GM12865 (cell line): ENCODE measurements at regions not wholly inside any gene's neighbourhood (a gene's known extent, or its start where the extent isn't known, plus 50 kb on each side); places are given as distances from the start of the nearest gene placed in this dataset.

Experiments used
- DNase-seq: peaks from one replicate; pipeline ENCODE4 v3.0.0; 2010; ENCODE audit warnings: low read depth
- H3K4me3 ChIP-seq: 2 replicates; pipeline ENCODE4 v1.5.1; 2011; ENCODE audit warnings: mild to moderate bottlenecking, low read depth, low read length, control low read depth
- TF ChIP-seq, protein P1 (sequence below): IDR thresholded peaks from 2 replicates; pipeline ENCODE4 v1.5.1; 2011; ENCODE audit warnings: low read length, control low read depth, low read depth, inconsistent platforms; ENCODE audit not compliant: insufficient read depth; ENCODE audit errors: missing control alignments

DNA sequence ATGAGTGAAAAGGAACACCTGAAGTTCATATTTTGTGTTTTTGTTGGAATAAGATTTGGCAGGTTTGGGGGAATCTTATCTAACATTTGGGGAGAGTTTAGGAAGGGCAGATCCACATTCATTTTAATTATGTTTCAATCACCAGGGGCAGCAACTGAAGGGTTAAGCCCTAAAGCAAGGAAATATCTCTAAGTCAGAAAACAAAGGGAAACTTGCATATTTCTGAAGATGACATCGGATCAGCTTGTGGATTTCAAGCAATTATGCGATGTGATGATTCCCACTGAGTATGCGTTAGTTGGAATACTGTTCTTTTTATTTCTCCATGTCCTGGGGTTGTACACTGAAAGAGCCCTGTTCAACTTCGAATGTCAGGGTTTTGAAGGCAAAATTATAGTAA, 59.8 kb upstream of the NFIB start:
- no peak for DNase-seq
- no peak overlapping the region for H3K4me3 ChIP-seq
- TF ChIP-seq, protein P1, sequence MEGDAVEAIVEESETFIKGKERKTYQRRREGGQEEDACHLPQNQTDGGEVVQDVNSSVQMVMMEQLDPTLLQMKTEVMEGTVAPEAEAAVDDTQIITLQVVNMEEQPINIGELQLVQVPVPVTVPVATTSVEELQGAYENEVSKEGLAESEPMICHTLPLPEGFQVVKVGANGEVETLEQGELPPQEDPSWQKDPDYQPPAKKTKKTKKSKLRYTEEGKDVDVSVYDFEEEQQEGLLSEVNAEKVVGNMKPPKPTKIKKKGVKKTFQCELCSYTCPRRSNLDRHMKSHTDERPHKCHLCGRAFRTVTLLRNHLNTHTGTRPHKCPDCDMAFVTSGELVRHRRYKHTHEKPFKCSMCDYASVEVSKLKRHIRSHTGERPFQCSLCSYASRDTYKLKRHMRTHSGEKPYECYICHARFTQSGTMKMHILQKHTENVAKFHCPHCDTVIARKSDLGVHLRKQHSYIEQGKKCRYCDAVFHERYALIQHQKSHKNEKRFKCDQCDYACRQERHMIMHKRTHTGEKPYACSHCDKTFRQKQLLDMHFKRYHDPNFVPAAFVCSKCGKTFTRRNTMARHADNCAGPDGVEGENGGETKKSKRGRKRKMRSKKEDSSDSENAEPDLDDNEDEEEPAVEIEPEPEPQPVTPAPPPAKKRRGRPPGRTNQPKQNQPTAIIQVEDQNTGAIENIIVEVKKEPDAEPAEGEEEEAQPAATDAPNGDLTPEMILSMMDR: no peak

DNA sequence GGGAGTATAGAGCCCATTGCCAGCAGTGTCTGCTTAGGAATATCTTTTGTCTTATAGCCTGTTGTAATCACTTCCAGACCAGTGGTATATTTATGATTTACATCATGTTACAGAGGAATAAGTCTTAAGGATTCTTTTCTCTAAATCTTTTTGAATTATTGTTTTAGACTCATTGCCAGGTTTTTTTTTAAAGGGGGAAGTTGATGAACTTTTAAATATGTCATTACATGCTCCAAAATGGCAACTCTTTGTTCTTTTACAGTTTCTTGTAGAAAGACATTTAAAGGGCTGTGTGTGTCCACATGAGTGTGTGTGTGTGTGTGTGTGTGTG, 59.4 kb upstream of the NFIB start:
- no peak for DNase-seq
- no peak overlapping the region for H3K4me3 ChIP-seq
- TF ChIP-seq, protein P1: no peak

DNA sequence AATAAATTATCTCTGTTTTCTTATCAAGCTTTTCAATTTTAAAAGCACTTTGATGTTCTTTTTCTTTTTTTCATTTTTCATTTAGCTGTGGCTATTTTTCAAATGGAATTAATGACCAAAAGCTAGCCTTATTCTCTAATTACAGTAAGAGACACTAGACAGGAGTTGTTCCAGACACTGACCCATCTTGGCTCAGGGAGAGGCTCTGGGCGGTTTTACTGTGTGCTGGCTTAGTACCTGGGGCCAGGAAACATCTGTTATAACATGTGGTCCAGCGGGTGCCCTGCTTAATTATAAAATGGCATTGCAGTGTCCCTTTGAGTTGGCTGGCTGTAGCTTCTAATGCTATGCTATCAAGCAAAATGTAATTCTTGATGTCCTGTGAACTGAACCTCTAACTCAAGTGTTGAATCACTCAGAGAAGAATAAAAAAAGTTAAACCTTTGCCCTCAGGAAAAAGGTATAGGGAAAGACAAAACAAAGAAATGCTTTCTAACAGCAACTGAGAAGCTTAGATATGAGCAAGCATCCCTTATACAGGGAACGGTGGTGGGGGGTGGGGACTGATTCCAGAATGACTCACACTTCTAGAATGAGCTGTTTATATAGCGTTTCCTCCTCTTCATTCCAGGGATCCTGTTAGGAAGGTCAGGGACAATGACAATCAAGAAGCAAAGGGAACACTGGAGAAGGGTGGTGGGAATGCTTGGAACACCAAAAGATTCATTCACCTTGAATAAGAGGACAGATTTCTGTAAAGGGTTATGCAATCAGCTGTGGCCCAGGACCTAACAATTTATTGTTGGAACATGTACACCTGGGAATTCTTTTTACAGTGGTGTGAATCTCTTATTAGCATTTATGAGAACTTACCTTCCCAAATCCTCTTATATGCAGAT, 58.7 kb upstream of the NFIB start:
- TF ChIP-seq, protein P1: no peak
- DNase-seq: no peak
- H3K4me3 ChIP-seq: no peak overlapping the region

DNA sequence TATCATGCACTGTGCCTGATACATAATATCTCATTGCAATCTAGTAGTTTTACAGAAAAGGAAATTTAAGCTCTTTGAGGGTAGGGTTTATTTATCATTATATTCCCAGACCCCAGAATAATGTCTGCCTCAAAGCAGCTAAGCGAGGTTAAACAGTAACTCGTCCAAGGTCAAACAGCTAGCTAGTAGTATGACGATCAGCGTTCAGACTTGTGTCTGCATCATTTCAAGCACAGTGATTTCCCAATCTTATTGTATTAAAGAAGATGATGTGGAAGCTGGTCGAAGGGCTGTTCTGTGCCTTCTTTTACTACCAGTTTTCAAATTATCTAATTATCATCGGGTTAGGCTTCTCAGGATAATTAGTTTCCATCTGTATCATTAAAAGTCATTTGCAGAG, 55.1 kb upstream of the NFIB start:
- TF ChIP-seq, protein P1: no peak
- DNase-seq: no peak
- H3K4me3 ChIP-seq: no peak overlapping the region

DNA sequence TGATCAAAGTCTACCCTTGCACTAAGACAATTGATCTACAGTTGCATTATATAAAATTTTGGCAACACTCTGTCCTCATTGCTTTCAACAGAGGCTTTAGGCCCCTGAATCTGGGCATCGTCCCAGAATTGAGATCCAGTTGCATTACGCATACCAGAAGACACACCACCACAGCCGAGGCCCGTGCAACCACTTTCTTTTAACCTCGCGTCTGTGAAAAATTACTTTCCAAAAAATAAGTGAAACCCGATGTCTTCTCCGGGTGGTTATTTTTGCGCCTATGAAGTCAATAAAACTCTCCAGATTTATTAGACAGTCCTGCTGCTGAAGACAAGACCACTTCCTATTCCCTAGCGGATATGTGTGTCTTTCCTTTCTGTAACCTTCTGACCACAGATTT, 52.1 kb upstream of the NFIB start:
- H3K4me3 ChIP-seq: no peak overlapping the region
- TF ChIP-seq, protein P1: no peak
- no peak for DNase-seq

DNA sequence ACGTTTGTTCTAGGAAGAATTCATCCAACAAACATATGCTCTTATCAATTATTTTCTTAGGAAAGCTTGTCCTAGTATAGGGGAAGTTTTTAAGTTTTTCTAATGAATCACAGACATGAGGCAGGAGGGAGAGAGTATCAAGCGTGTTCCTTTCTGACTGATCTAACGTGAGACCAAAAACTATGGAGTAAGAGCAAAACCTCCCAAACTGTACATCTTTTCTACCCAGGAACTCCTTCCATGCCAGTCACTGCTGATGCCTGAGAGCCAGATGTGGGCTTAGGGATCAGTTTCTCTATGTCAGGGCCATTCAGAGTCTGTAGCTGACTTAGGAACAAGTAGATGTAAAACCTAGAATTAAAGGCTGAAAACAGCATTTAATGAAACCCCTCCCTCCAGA, 51.7 kb upstream of the NFIB start:
- DNase-seq: no peak
- TF ChIP-seq, protein P1: no peak
- H3K4me3 ChIP-seq: no peak overlapping the region
